AG09309 (cell line): ENCODE measurements at regions not wholly inside any gene's neighbourhood (a gene's known extent, or its start where the extent isn't known, plus 50 kb on each side); places are given as distances from the start of the nearest gene placed in this dataset.

ENCODE experiments used
- DNase-seq: peaks from one replicate; pipeline ENCODE4 v3.0.0-alpha.2; 2010; ENCODE audit warnings: low read depth
- H3K4me3 ChIP-seq: 2 replicates; pipeline ENCODE4 v1.5.1; 2011; ENCODE audit warnings: mild to moderate bottlenecking, low read depth, low read length, moderate library complexity; ENCODE audit not compliant: control insufficient read depth
- TF ChIP-seq, protein P1 (sequence below): IDR thresholded peaks from 2 replicates; pipeline ENCODE4 v1.5.1; 2011; ENCODE audit warnings: mild to moderate bottlenecking, low read depth, low read length, inconsistent platforms; ENCODE audit not compliant: insufficient read depth, control insufficient read depth; ENCODE audit errors: missing control alignments

DNA sequence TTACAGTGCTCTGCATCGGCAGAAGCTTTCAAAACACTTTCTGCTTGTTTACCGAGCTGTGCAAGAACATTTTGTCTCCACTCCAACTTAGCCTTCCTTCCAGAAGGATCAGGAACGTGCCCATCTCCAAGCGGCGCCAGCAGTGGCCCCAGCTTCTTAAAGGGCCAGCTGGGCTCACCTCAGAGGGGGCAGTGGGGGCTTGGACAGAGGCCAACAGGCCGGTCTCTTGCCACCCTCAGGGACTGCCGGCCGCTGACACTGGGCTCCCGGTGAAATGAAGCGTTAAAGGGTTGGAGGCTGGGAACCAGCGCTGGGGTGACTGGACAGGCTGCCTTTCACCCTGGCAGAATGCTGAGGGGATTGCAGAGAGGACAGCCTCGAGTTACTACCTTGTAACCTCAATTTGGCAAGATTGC lies 67.0 kb upstream of the RNU6ATAC start:
- TF ChIP-seq, protein P1, sequence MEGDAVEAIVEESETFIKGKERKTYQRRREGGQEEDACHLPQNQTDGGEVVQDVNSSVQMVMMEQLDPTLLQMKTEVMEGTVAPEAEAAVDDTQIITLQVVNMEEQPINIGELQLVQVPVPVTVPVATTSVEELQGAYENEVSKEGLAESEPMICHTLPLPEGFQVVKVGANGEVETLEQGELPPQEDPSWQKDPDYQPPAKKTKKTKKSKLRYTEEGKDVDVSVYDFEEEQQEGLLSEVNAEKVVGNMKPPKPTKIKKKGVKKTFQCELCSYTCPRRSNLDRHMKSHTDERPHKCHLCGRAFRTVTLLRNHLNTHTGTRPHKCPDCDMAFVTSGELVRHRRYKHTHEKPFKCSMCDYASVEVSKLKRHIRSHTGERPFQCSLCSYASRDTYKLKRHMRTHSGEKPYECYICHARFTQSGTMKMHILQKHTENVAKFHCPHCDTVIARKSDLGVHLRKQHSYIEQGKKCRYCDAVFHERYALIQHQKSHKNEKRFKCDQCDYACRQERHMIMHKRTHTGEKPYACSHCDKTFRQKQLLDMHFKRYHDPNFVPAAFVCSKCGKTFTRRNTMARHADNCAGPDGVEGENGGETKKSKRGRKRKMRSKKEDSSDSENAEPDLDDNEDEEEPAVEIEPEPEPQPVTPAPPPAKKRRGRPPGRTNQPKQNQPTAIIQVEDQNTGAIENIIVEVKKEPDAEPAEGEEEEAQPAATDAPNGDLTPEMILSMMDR, result no peak
- no peak for DNase-seq
- H3K4me3 ChIP-seq, result no peak overlapping the region

- TF ChIP-seq, protein P1, result no peak
- DNase-seq, result no peak
- no peak overlapping the region for H3K4me3 ChIP-seq
These were observed 67.4 kb upstream of the RNU6ATAC start for GRCh38 chr9:134231767-134232166.

DNA sequence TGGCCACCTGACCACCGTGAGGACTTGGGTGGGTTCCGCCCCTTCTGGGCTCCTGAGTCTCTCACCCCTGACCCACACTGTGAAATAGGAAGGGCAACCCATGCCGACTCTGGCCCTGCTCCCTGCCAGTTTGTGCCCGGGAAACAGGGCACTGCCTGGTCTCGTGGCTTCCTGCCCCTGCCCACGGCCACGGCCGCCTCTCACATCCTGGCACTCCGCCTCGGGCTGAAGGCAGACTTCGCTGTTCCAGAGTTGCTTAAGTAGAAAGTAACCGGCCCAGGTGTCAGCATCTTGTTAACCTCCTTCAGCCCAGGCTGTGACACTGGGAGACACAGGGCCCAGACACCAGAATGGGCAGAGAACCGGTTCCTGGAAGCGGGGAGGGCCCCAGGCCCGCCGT lies 68.7 kb upstream of the RNU6ATAC start:
- DNase-seq, result no peak
- TF ChIP-seq, protein P1, result no peak
- no peak overlapping the region for H3K4me3 ChIP-seq

DNA sequence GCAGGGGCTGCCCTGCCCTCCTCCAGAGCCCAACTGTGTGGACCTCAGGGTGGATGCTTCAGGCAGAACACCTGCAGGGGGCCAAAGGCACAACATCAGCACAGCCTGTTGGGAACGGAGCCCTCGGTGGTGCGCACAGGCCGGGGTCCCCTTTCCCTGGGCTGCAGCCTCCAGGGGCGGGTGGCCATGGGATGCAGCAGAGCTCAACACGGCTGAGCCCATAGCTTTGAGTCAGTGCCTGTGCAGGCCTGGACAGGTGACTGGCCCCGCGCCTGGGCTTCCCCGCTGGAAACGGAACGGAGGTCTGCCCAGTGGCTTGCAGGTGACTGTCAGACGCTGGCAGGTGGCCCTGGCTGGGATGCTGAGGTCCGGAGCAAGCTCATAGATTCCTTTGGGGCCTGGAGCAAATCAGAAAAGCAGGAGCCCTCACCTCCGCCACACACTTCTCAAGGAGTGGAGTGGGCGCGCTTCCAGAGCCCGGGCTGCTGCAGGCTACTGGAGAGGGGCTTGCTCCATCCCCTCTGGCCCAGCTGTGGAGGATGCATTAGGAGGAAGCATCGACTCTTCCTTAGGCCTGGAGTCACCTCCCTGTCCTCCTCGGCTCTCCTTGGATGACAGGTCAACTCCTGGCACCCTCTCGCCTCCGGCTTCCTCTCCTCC lies 69.8 kb upstream of the RNU6ATAC start:
- no peak for DNase-seq
- no peak overlapping the region for H3K4me3 ChIP-seq
- TF ChIP-seq, protein P1, result no peak

DNA sequence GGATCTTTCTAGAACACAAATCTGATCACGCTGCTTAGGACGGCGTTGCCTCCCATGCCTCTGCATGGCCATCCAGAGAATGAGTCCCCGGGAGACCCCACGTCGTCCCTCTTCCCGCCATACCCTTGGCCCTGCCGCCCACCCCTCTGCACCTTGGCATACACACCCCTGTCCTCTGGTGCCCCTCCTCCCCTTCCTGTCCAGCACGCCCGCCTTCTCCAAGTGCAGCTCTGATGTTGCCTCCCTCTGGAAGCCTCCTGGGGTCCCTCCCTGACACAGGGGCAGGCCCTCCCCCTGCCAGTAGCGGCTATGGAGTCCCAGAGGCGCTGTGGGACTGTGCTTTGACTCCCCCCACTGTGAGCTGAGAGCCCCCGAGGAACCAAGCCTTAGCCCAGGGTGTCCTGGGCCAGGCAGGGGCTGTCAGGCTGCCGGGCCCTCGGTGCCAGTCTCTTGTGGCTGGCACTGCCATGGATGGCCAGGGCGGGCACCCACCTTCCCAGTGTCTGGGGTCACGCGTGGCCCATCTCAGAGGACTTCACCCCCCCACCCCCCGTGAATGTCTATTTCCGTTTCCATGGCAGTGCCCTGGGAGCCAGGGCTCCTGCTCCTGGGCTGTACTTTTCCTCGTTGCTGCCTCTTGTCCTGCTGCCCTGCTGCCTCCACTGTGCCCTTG lies 70.5 kb upstream of the RNU6ATAC start:
- TF ChIP-seq, protein P1, result no peak
- no peak overlapping the region for H3K4me3 ChIP-seq
- DNase-seq, result no peak

GRCh38 chr9:134235366-134235765 lies 71.0 kb upstream of the RNU6ATAC start:
- TF ChIP-seq, protein P1, result no peak
- no peak for DNase-seq
- no peak overlapping the region for H3K4me3 ChIP-seq
